GM23338 (cell line): ENCODE measurements at regions not wholly inside any gene's neighbourhood (a gene's known extent, or its start where the extent isn't known, plus 50 kb on each side); places are given as distances from the start of the nearest gene placed in this dataset.

Experiments used
- ATAC-seq: fragments of 200-7000 bp; cut with Tn5 transposase; 3 replicates; pipeline ENCODE4 v1.9.1; 2020
- DNase-seq: peaks from one replicate; pipeline ENCODE4 v3.0.0-alpha.2; 2015; ENCODE audit warnings: low spot score
- H2AFZ ChIP-seq: fragments of 200-600 bp; sonication (generic); 2 replicates; pipeline ENCODE4 v1.8.0; 2016; ENCODE audit warnings: antibody characterized with exemption, mild to moderate bottlenecking, moderate library complexity
- H3F3A ChIP-seq: fragments of 200-600 bp; sonication (generic); replicated peaks from 2 replicates; pipeline ENCODE4 v1.8.0; 2017; ENCODE audit warnings: antibody characterized with exemption, mixed run types, low read depth
- H3K27ac ChIP-seq: fragments of 200-600 bp; sonication (generic); 2 replicates; pipeline ENCODE4 v1.6.1; 2016; ENCODE audit warnings: low read depth
- H3K27me3 ChIP-seq: fragments of 200-600 bp; sonication (generic); 2 replicates; pipeline ENCODE4 v1.8.0; 2016; ENCODE audit warnings: mild to moderate bottlenecking, mixed run types, moderate library complexity; ENCODE audit not compliant: insufficient read depth
- H3K36me3 ChIP-seq: fragments of 200-600 bp; sonication (generic); 2 replicates; pipeline ENCODE4 v1.8.0; 2016; ENCODE audit warnings: mild to moderate bottlenecking; ENCODE audit not compliant: insufficient read depth
- H3K4me1 ChIP-seq: fragments of 200-600 bp; sonication (generic); 2 replicates; pipeline ENCODE4 v1.8.0; 2016; ENCODE audit warnings: mild to moderate bottlenecking, moderate library complexity; ENCODE audit not compliant: insufficient read depth
- H3K4me2 ChIP-seq: fragments of 200-600 bp; sonication (generic); 2 replicates; pipeline ENCODE4 v1.7.1; 2017; ENCODE audit warnings: mixed run types
- H3K4me3 ChIP-seq: fragments of 200-600 bp; sonication (generic); 2 replicates; pipeline ENCODE4 v1.6.1; 2016; ENCODE audit warnings: mixed run types
- H3K79me2 ChIP-seq: fragments of 200-600 bp; sonication (generic); replicated peaks from 2 replicates; pipeline ENCODE4 v1.8.0; 2017; ENCODE audit warnings: mild to moderate bottlenecking; ENCODE audit not compliant: insufficient read depth
- H3K9me2 ChIP-seq: fragments of 200-600 bp; sonication (generic); 2 replicates; pipeline ENCODE4 v1.8.0; 2017; ENCODE audit not compliant: insufficient read depth
- H4K20me1 ChIP-seq: fragments of 200-600 bp; sonication (generic); replicated peaks from 2 replicates; pipeline ENCODE4 v1.8.0; 2017; ENCODE audit warnings: mild to moderate bottlenecking; ENCODE audit not compliant: insufficient read depth
- H3K27ac Mint-ChIP-seq: 2 replicates; pipeline ENCODE4 v1.8.0; 2020; ENCODE audit warnings: inconsistent platforms, mild to moderate bottlenecking, moderate library complexity, mixed read lengths
- H3K27me3 Mint-ChIP-seq: 3 replicates; pipeline ENCODE4 v1.8.0; 2022; ENCODE audit warnings: low read depth, mild to moderate bottlenecking, moderate library complexity, mixed read lengths, inconsistent platforms; ENCODE audit not compliant: insufficient read depth, poor library complexity
- H3K36me3 Mint-ChIP-seq: 3 replicates; pipeline ENCODE4 v1.8.0; 2021; ENCODE audit warnings: low read depth, mild to moderate bottlenecking, inconsistent platforms, moderate library complexity, mixed read lengths
- H3K4me1 Mint-ChIP-seq: 3 replicates; pipeline ENCODE4 v1.8.0; 2020; ENCODE audit warnings: mild to moderate bottlenecking, inconsistent platforms, mixed read lengths
- H3K4me3 Mint-ChIP-seq: 3 replicates; pipeline ENCODE4 v1.8.0; 2021; ENCODE audit warnings: moderate library complexity, mild to moderate bottlenecking, inconsistent platforms, mixed read lengths
- H3K9me3 Mint-ChIP-seq: 3 replicates; pipeline ENCODE4 v1.8.0; 2020; ENCODE audit warnings: moderate library complexity, mild to moderate bottlenecking, inconsistent platforms, mixed read lengths
- CREB1 ChIP-seq: fragments of 250-450 bp; sonication (Bioruptor Pico); IDR thresholded peaks from 2 replicates; pipeline ENCODE4 v1.5.0; 2020; ENCODE audit warnings: low read depth, mild to moderate bottlenecking, moderate library complexity
- EZH2 ChIP-seq: fragments of 200-600 bp; sonication (generic); IDR thresholded peaks from one replicate; pipeline ENCODE4 v1.8.0; 2017; ENCODE audit warnings: antibody characterized with exemption, mild to moderate bottlenecking, low read depth; ENCODE audit not compliant: unreplicated experiment
- EZH2phosphoT487 ChIP-seq: fragments of 200-600 bp; sonication (generic); IDR thresholded peaks from one replicate; pipeline ENCODE4 v1.8.1; 2018; ENCODE audit warnings: antibody characterized with exemption; ENCODE audit not compliant: unreplicated experiment
- JUNB ChIP-seq: IDR thresholded peaks from one replicate; pipeline ENCODE4 v1.6.1; 2016; ENCODE audit warnings: antibody characterized with exemption; ENCODE audit not compliant: unreplicated experiment
- NANOG ChIP-seq: IDR thresholded peaks from 2 replicates; pipeline ENCODE4 v1.6.1; 2016; ENCODE audit warnings: antibody characterized with exemption, borderline replicate concordance
- POLR2AphosphoS5 ChIP-seq: IDR thresholded peaks from 2 replicates; pipeline ENCODE4 v1.6.1; 2016; ENCODE audit warnings: antibody characterized with exemption, low read depth
- STAT1 ChIP-seq: IDR thresholded peaks from one replicate; pipeline ENCODE4 v1.6.1; 2016; ENCODE audit warnings: antibody characterized with exemption; ENCODE audit not compliant: unreplicated experiment
- ZNF114 ChIP-seq: fragments of 250-450 bp; sonication (Bioruptor Pico); IDR thresholded peaks from 2 replicates; pipeline ENCODE4 v1.5.0; 2020; ENCODE audit warnings: mild to moderate bottlenecking, moderate library complexity
- ZNF331 ChIP-seq: fragments of 250-450 bp; sonication (Bioruptor Pico); IDR thresholded peaks from 2 replicates; pipeline ENCODE4 v1.5.0; 2020; ENCODE audit warnings: low read depth, mild to moderate bottlenecking, moderate library complexity
- TF ChIP-seq, protein P1 (sequence below): IDR thresholded peaks from one replicate; pipeline ENCODE4 v1.6.1; 2018; ENCODE audit warnings: antibody characterized with exemption; ENCODE audit not compliant: unreplicated experiment
- TF ChIP-seq, protein P2 (sequence below): fragments of 250-450 bp; sonication (Bioruptor Pico); IDR thresholded peaks from 2 replicates; pipeline ENCODE4 v1.5.0; 2020; ENCODE audit warnings: mild to moderate bottlenecking, moderate library complexity
- TF ChIP-seq, protein P3 (sequence below): IDR thresholded peaks from 2 replicates; pipeline ENCODE4 v1.6.1; 2016; ENCODE audit warnings: antibody characterized with exemption
- TF ChIP-seq, protein P4 (sequence below), 2 experiments: fragments of 200-600 bp in 1 of 2; sonication (generic) in 1 of 2; conservative IDR thresholded peaks; 2 replicates each; pipeline versions ENCODE4 v1.5.1 to v1.6.1; 2016 to 2017; ENCODE audit warnings: antibody characterized with exemption in 2 of 2, low read depth in 2 of 2, mild to moderate bottlenecking in 2 of 2, moderate library complexity in 1 of 2

DNA sequence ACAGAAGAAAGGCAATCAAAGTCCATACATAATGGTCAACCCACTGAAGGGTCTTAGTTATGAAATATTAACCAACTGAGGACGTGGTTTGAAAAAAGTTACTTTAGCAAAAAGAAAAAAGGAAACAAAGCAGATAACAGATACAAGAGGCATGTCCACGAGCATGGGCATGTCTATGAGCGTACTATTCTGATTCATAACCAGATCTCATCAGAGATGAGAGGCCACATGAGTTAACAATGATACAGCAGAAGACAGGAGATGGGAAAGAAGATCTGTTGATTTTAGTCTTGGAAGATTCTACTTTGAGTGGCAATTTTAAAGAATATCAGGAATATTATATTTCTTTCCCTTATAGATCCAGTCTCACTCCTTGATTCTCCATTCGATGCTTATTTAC is 262.9 kb upstream of the SLITRK3 start:
- Histone ChIP-seq H3K27me3 (no peaks in the 10 kb centered on the region), H3K4me1 (no peaks in the 10 kb centered on the region), H3K79me2 (no peaks in the 10 kb centered on the region), H3K4me2 (no peak overlapping the region), H3F3A (no peaks in the 10 kb centered on the region), H4K20me1 (no peaks in the 10 kb centered on the region), H3K27ac (no peak overlapping the region), H3K9me2 (no peaks in the 10 kb centered on the region), H3K36me3 (no peaks in the 10 kb centered on the region), H2AFZ (no peak overlapping the region), H3K4me3 (no peak overlapping the region)
- Mint-ChIP-seq H3K4me3 (no peak overlapping the region), H3K9me3 (no peaks in the 10 kb centered on the region), H3K4me1 (no peaks in the 10 kb centered on the region), H3K27ac (no peak overlapping the region), H3K27me3 (no peaks in the 10 kb centered on the region), H3K36me3 (no peaks in the 10 kb centered on the region)
- TF ChIP-seq CREB1 (CRISPR knock-in tag) (no peak), STAT1 (no peak), ZNF331 (CRISPR knock-in tag) (no peak), NANOG (no peak), ZNF114 (no peak), EZH2 (no peak), POLR2AphosphoS5 (no peak), JUNB (no peak), EZH2phosphoT487 (no peak)
- TF ChIP-seq, protein P1, sequence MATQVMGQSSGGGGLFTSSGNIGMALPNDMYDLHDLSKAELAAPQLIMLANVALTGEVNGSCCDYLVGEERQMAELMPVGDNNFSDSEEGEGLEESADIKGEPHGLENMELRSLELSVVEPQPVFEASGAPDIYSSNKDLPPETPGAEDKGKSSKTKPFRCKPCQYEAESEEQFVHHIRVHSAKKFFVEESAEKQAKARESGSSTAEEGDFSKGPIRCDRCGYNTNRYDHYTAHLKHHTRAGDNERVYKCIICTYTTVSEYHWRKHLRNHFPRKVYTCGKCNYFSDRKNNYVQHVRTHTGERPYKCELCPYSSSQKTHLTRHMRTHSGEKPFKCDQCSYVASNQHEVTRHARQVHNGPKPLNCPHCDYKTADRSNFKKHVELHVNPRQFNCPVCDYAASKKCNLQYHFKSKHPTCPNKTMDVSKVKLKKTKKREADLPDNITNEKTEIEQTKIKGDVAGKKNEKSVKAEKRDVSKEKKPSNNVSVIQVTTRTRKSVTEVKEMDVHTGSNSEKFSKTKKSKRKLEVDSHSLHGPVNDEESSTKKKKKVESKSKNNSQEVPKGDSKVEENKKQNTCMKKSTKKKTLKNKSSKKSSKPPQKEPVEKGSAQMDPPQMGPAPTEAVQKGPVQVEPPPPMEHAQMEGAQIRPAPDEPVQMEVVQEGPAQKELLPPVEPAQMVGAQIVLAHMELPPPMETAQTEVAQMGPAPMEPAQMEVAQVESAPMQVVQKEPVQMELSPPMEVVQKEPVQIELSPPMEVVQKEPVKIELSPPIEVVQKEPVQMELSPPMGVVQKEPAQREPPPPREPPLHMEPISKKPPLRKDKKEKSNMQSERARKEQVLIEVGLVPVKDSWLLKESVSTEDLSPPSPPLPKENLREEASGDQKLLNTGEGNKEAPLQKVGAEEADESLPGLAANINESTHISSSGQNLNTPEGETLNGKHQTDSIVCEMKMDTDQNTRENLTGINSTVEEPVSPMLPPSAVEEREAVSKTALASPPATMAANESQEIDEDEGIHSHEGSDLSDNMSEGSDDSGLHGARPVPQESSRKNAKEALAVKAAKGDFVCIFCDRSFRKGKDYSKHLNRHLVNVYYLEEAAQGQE = no peak
- TF ChIP-seq, protein P2, sequence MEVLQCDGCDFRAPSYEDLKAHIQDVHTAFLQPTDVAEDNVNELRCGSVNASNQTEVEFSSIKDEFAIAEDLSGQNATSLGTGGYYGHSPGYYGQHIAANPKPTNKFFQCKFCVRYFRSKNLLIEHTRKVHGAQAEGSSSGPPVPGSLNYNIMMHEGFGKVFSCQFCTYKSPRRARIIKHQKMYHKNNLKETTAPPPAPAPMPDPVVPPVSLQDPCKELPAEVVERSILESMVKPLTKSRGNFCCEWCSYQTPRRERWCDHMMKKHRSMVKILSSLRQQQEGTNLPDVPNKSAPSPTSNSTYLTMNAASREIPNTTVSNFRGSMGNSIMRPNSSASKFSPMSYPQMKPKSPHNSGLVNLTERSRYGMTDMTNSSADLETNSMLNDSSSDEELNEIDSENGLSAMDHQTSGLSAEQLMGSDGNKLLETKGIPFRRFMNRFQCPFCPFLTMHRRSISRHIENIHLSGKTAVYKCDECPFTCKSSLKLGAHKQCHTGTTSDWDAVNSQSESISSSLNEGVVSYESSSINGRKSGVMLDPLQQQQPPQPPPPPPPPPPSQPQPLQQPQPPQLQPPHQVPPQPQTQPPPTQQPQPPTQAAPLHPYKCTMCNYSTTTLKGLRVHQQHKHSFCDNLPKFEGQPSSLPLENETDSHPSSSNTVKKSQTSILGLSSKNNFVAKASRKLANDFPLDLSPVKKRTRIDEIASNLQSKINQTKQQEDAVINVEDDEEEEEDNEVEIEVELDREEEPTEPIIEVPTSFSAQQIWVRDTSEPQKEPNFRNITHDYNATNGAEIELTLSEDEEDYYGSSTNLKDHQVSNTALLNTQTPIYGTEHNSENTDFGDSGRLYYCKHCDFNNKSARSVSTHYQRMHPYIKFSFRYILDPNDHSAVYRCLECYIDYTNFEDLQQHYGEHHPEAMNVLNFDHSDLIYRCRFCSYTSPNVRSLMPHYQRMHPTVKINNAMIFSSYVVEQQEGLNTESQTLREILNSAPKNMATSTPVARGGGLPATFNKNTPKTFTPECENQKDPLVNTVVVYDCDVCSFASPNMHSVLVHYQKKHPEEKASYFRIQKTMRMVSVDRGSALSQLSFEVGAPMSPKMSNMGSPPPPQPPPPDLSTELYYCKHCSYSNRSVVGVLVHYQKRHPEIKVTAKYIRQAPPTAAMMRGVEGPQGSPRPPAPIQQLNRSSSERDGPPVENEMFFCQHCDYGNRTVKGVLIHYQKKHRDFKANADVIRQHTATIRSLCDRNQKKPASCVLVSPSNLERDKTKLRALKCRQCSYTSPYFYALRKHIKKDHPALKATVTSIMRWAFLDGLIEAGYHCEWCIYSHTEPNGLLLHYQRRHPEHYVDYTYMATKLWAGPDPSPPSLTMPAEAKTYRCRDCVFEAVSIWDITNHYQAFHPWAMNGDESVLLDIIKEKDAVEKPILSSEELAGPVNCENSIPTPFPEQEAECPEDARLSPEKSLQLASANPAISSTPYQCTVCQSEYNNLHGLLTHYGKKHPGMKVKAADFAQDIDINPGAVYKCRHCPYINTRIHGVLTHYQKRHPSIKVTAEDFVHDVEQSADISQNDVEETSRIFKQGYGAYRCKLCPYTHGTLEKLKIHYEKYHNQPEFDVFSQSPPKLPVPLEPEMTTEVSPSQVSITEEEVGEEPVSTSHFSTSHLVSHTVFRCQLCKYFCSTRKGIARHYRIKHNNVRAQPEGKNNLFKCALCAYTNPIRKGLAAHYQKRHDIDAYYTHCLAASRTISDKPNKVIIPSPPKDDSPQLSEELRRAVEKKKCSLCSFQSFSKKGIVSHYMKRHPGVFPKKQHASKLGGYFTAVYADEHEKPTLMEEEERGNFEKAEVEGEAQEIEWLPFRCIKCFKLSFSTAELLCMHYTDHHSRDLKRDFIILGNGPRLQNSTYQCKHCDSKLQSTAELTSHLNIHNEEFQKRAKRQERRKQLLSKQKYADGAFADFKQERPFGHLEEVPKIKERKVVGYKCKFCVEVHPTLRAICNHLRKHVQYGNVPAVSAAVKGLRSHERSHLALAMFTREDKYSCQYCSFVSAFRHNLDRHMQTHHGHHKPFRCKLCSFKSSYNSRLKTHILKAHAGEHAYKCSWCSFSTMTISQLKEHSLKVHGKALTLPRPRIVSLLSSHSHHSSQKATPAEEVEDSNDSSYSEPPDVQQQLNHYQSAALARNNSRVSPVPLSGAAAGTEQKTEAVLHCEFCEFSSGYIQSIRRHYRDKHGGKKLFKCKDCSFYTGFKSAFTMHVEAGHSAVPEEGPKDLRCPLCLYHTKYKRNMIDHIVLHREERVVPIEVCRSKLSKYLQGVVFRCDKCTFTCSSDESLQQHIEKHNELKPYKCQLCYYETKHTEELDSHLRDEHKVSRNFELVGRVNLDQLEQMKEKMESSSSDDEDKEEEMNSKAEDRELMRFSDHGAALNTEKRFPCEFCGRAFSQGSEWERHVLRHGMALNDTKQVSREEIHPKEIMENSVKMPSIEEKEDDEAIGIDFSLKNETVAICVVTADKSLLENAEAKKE (CRISPR knock-in tag) = no peak
- TF ChIP-seq, protein P3, sequence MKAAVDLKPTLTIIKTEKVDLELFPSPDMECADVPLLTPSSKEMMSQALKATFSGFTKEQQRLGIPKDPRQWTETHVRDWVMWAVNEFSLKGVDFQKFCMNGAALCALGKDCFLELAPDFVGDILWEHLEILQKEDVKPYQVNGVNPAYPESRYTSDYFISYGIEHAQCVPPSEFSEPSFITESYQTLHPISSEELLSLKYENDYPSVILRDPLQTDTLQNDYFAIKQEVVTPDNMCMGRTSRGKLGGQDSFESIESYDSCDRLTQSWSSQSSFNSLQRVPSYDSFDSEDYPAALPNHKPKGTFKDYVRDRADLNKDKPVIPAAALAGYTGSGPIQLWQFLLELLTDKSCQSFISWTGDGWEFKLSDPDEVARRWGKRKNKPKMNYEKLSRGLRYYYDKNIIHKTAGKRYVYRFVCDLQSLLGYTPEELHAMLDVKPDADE = no peak
- TF ChIP-seq, protein P4, sequence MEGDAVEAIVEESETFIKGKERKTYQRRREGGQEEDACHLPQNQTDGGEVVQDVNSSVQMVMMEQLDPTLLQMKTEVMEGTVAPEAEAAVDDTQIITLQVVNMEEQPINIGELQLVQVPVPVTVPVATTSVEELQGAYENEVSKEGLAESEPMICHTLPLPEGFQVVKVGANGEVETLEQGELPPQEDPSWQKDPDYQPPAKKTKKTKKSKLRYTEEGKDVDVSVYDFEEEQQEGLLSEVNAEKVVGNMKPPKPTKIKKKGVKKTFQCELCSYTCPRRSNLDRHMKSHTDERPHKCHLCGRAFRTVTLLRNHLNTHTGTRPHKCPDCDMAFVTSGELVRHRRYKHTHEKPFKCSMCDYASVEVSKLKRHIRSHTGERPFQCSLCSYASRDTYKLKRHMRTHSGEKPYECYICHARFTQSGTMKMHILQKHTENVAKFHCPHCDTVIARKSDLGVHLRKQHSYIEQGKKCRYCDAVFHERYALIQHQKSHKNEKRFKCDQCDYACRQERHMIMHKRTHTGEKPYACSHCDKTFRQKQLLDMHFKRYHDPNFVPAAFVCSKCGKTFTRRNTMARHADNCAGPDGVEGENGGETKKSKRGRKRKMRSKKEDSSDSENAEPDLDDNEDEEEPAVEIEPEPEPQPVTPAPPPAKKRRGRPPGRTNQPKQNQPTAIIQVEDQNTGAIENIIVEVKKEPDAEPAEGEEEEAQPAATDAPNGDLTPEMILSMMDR (conservative IDR thresholded peaks at IDR 0.05; ENCODE audit: low read depth in 2 of 2) = no peak
- ATAC-seq (no peak), DNase-seq (no peak)
